NCI-H2081 treated with DMSO at 0.1 percent for 48 hours (cell line): ENCODE measurements at regions not wholly inside any gene's neighbourhood (a gene's known extent, or its start where the extent isn't known, plus 50 kb on each side); places are given as distances from the start of the nearest gene placed in this dataset.

Experiments used
- DNase-seq: peaks from one replicate; lab custom pipeline; 2025; lab: John Stamatoyannopoulos, UW

GRCh38 chr2:41484858-41485234, 563.0 kb upstream of the PKDCC start:
- DNase-seq: no peak

- DNase-seq: no peak
These were observed 560.9 kb upstream of the PKDCC start for GRCh38 chr2:41486948-41487347.

DNA sequence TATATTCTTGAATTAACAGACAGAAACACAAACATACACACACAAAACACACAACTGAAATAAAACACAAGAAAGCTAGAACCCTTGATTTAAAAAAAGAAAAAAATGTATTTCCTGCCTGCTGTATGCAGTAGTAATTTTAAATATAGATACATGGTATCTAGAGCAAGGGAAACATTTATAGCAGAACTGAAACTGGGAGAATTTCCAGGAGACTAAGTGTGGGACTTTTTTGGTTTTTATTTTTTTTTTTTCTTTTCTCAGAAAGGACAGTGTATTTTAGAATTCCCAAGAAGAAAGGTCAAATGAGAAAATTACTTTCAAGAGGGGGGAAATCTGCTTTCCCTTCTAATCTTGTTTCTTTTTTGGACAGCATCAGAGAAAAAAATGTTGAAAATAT, 558.9 kb upstream of the PKDCC start:
- DNase-seq: no peak

GRCh38 chr2:41489638-41490037, 558.2 kb upstream of the PKDCC start:
- DNase-seq: no peak

GRCh38 chr2:41495050-41495449, 552.8 kb upstream of the PKDCC start:
- no peak for DNase-seq

- no peak for DNase-seq
These were observed 550.9 kb upstream of the PKDCC start for GRCh38 chr2:41496908-41497307.

GRCh38 chr2:41498781-41499180, 549.0 kb upstream of the PKDCC start:
- DNase-seq: no peak

- DNase-seq: no peak
These were observed 546.9 kb upstream of the PKDCC start for GRCh38 chr2:41500895-41501294.

- no peak for DNase-seq
These were observed 545.1 kb upstream of the PKDCC start for GRCh38 chr2:41502752-41503151.

GRCh38 chr2:41504532-41504931, 543.3 kb upstream of the PKDCC start:
- no peak for DNase-seq

- DNase-seq: no peak
These were observed 537.7 kb upstream of the PKDCC start for GRCh38 chr2:41510108-41510507.

- no peak for DNase-seq
These were observed 526.6 kb upstream of the PKDCC start for GRCh38 chr2:41521211-41521610.

- DNase-seq: no peak
These were observed 520.1 kb upstream of the PKDCC start for GRCh38 chr2:41527525-41528323.

- DNase-seq: no peak
These were observed 512.2 kb upstream of the PKDCC start for GRCh38 chr2:41535575-41535974.

GRCh38 chr2:41540272-41540998, 507.4 kb upstream of the PKDCC start:
- no peak for DNase-seq

- DNase-seq: no peak
These were observed 504.1 kb upstream of the PKDCC start for GRCh38 chr2:41543726-41544125.

DNA sequence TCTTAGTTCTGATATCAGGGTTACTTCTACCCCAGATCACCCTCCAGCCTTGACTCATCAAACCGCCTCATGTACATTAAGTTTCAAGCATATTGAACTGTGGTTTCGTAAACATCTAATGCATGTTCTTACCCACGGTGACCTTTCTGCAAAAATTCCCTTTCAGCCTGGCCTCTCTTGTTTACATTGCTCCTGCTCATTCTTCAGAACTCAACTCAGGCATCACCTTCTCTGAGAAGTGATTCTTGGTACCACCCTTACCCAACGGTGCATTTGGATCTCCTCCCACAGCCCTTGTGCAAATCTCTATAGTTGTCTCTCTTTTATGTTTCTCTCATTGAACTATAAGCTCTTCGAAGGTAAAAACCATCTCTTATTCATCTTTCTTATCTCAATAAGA, 503.1 kb upstream of the PKDCC start:
- DNase-seq: no peak

DNA sequence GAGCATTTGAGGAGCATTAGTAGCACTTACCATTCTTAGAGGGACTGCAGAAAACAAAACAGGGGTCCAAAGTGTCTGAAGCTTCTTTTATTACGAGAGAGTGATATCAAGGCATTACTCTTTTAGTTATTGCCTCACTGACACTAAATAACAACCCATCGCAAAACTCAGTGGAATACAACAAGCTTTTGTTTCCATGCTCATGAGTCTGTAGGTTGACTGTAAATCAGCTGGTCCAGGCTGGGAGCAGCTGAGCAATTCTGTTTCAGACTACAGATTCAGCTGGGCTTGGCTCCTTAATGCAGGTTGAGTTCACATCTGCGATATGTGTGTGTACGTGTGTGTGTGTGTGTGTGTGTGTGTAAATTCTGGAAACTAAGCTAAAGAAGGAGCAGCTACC, 501.8 kb upstream of the PKDCC start:
- DNase-seq: no peak

DNA sequence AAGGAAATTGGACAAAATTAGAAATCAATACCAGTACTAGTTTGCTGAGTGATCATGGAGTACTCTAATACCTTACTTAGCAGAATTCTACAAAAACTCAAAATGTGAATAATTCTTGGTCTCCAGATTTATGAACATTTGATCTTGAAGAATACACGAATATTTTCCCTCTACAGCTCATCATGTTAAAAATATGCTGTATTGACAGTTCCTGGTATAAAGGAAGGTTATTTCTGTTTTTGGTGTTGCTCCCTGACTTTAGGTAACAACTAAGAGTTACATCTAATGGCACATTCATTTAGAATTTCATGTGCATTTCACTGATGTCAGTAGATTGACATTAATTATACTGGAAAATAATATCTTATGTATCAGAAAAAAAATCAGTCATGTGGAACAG, 479.2 kb upstream of the PKDCC start:
- DNase-seq: no peak

- DNase-seq: no peak
These were observed 475.7 kb upstream of the PKDCC start for GRCh38 chr2:41572154-41572553.

GRCh38 chr2:41576423-41576822, 471.4 kb upstream of the PKDCC start:
- DNase-seq: no peak

DNA sequence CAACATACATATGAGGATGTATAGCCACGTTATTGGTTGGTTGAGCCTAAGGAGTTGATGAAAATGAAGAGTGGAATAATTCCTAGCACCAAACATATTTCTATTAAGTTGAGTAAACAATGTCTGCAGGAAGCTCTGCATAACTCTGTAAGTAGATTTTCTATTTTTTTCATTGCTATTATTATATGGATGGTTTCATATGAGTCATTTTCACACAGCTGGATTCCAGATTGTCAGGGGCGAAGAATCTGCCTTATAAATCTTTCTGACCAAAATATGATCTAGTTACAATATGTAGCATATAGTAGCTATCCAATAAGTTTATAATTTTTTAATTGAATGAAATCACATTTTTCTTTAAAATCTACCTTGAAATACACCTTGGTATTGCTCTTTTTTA, 468.0 kb upstream of the PKDCC start:
- DNase-seq: no peak

DNA sequence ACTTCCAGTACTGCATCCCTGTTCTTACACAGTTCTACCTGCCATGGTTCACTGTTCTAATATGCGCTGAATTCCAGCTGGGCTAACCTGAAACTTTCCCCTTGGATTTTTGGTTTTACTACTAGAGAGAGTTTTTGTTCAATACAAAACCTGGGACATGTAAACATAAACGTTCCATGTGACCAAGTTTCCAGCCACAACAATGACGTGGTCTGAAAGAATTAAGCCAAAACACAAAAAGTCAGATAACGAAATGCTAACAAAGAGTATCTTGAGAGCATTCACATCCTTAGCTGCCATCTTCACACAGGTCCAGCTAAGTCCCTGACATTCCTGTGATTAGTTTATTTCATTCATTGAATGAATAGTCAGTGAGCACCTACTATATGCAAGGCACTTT, 467.0 kb upstream of the PKDCC start:
- no peak for DNase-seq

DNA sequence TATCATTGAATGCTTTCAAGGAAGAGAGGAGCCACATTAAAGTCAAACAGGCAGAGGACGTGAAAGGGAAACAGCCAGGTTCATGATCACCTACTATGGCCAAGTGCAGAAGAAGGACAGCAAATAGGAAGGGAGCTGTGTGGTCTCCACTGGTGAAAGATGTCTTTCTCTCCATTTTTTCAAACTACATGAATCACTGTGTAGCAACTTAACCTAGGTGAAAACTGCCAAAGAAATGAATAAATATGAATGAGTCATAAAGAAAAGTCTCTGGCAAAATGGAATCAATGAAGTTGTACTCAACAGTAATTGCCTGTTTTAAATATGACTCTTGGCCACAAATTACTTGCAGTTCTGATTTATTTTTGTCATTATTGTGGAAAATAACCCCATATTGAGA, 452.6 kb upstream of the PKDCC start:
- no peak for DNase-seq
